Esophagus squamous epithelium (tissue), 5 donors: ENCODE measurements at regions not wholly inside any gene's neighbourhood (a gene's known extent, or its start where the extent isn't known, plus 50 kb on each side); places are given as distances from the start of the nearest gene placed in this dataset.

Experiments used
- DNase-seq: peaks from one replicate; lab custom pipeline; 2025; lab: John Stamatoyannopoulos, UW
- H3K27ac ChIP-seq, 4 donors: fragments of 200-600 bp; sonication (generic); one replicate each; pipeline ENCODE4 v1.5.1; 2016 to 2019; ENCODE audit warnings: mild to moderate bottlenecking in 1 of 4
- H3K27me3 ChIP-seq, 4 donors: fragments of 200-600 bp; sonication (generic); 1 replicate in 3 of 4; 2 replicates in 1 of 4; pipeline versions ENCODE4 v1.5.1 to v1.6.0; 2017 to 2021; ENCODE audit warnings: antibody characterized with exemption in 1 of 4
- H3K36me3 ChIP-seq, 3 donors: fragments of 200-600 bp; sonication (generic); one replicate each; pipeline ENCODE4 v1.5.1; 2016 to 2019
- H3K4me1 ChIP-seq, 3 donors: fragments of 200-600 bp; sonication (generic); one replicate each; pipeline ENCODE4 v1.5.1; 2017 to 2019
- H3K4me3 ChIP-seq, 4 donors: fragments of 200-600 bp; sonication (generic); 1 replicate in 3 of 4; 2 replicates in 1 of 4; pipeline ENCODE4 v1.5.1; 2016 to 2019; ENCODE audit warnings: mild to moderate bottlenecking in 2 of 4, moderate library complexity in 1 of 4
- H3K9me3 ChIP-seq, 3 donors: fragments of 200-600 bp; sonication (generic); one replicate each; pipeline ENCODE4 v1.5.1; 2016 to 2019
- CTCF ChIP-seq, 6 experiments: fragments of 450-650 bp in 4 of 6; fragments of 200-600 bp in 2 of 6; sonication (generic) in 2 of 6; IDR thresholded peaks; one replicate each; pipeline ENCODE4 v1.5.1; 2016 to 2019; ENCODE audit warnings: antibody characterized with exemption in 6 of 6, mild to moderate bottlenecking in 4 of 6, moderate library complexity in 4 of 6
- POLR2A ChIP-seq, 4 donors: fragments of 450-650 bp; IDR thresholded peaks; one replicate each; pipeline ENCODE4 v1.6.1; 2017; ENCODE audit warnings: antibody characterized with exemption in 4 of 4, mild to moderate bottlenecking in 4 of 4, moderate library complexity in 3 of 4
- WGBS, 2 donors: methylation state at CpG; one replicate each; pipeline ENCODE4 v1.1.5; 2018; 5-methylcytosine and 5-hydroxymethylcytosine counted together
- intact Hi-C: fragments of 100-400 bp; cut with DNase I; formaldehyde crosslinking; loops from one replicate; pipeline ENCODE4 v1.15.0; 2022
- donor health status: DM: yes; HTN: yes; CAD: no.

GRCh38 chr10:1853801-1854200, 116.5 kb upstream of the ADARB2 start:
- DNase-seq = no peak
- Histone ChIP-seq H3K27me3 (no peaks in the 10 kb centered on the region), H3K4me1 (no peaks in the 10 kb centered on the region), H3K9me3 (no peaks in the 10 kb centered on the region), H3K4me3 (no peak overlapping the region), H3K36me3 (no peaks in the 10 kb centered on the region), H3K27ac (no peak overlapping the region)
- WGBS, 2 donors = 89 to 92% methylated on average over 12 of the region's 12 CpGs
- TF ChIP-seq CTCF (IDR thresholded peaks at IDR 0.05) (no peak), POLR2A (IDR thresholded peaks at IDR 0.05) (no peak)
- intact Hi-C loops = no loop called here

GRCh38 chr10:1852841-1853240, 115.5 kb upstream of the ADARB2 start:
- H3K27ac ChIP-seq = no peak overlapping the region
- TF ChIP-seq CTCF (IDR thresholded peaks at IDR 0.05) (no peak), POLR2A (IDR thresholded peaks at IDR 0.05) (no peak)
- no peaks in the 10 kb centered on the region for H3K9me3 ChIP-seq
- H3K27me3 ChIP-seq = no peaks in the 10 kb centered on the region
- intact Hi-C loops = no loop called here
- DNase-seq = no peak
- no peak overlapping the region for H3K4me3 ChIP-seq
- H3K4me1 ChIP-seq = no peaks in the 10 kb centered on the region
- H3K36me3 ChIP-seq = no peaks in the 10 kb centered on the region
- WGBS, 2 donors = 88 to 91% methylated on average over 6 of the region's 6 CpGs

- no peak for DNase-seq
- intact Hi-C loops = no loop called here
Measured at GRCh38 chr10:1851762-1852161, 114.4 kb upstream of the ADARB2 start.

GRCh38 chr10:1850971-1851527, 113.7 kb upstream of the ADARB2 start:
- Histone ChIP-seq H3K4me1 (no peaks in the 10 kb centered on the region), H3K4me3 (no peak overlapping the region), H3K27ac (no peak overlapping the region), H3K27me3 (no peaks in the 10 kb centered on the region), H3K9me3 (no peaks in the 10 kb centered on the region), H3K36me3 (no peaks in the 10 kb centered on the region)
- intact Hi-C loops = no loop called here
- WGBS, 2 donors = 80 to 89% methylated on average over 6 of the region's 6 CpGs
- no peak for TF ChIP-seq POLR2A (IDR thresholded peaks at IDR 0.05)
- no peak for TF ChIP-seq CTCF (IDR thresholded peaks at IDR 0.05)
- no peak for DNase-seq

More at GRCh38 chr10:1851762-1852161, 114.4 kb upstream of the ADARB2 start:
- Histone ChIP-seq H3K27me3 (no peaks in the 10 kb centered on the region), H3K4me3 (no peak overlapping the region), H3K9me3 (no peaks in the 10 kb centered on the region), H3K36me3 (no peaks in the 10 kb centered on the region), H3K27ac (no peak overlapping the region), H3K4me1 (no peaks in the 10 kb centered on the region)
- WGBS, 2 donors = 70 to 82% methylated on average over 8 of the region's 8 CpGs
- TF ChIP-seq CTCF (IDR thresholded peaks at IDR 0.05) = no peak

- DNase-seq = no peak
- H3K27ac ChIP-seq = no peak overlapping the region
- 90 to 94% methylated on average over 8 to 16 of the region's 18 CpGs for WGBS, 2 donors
Measured at GRCh38 chr10:1847361-1847760, 110.0 kb upstream of the ADARB2 start.

More at GRCh38 chr10:1847361-1847760, 110.0 kb upstream of the ADARB2 start:
- H3K4me3 ChIP-seq = no peak overlapping the region
- no peaks in the 10 kb centered on the region for H3K9me3 ChIP-seq
- H3K27me3 ChIP-seq = no peaks in the 10 kb centered on the region
- H3K36me3 ChIP-seq = no peaks in the 10 kb centered on the region
- H3K4me1 ChIP-seq = no peaks in the 10 kb centered on the region
- TF ChIP-seq POLR2A (IDR thresholded peaks at IDR 0.05) = no peak
- no peak for TF ChIP-seq CTCF (IDR thresholded peaks at IDR 0.05)
- intact Hi-C loops = no loop called here
